ENCODE measurements at regions not wholly inside any gene's neighbourhood (a gene's known extent, or its start where the extent isn't known, plus 50 kb on each side); places are given as distances from the start of the nearest gene placed in this dataset.

- TF ChIP-seq ZBTB33 (IDR thresholded peaks at IDR 0.05) = no peak
- no peak for TF ChIP-seq HDAC2 (IDR thresholded peaks at IDR 0.05)
Measured at GRCh38 chr2:123651151-123651550, 373.9 kb upstream of the CNTNAP5 start.
